BE2C (cell line): ENCODE measurements at regions not wholly inside any gene's neighbourhood (a gene's known extent, or its start where the extent isn't known, plus 50 kb on each side); places are given as distances from the start of the nearest gene placed in this dataset.

Source experiments
- DNase-seq: peaks from one replicate; pipeline ENCODE4 v3.0.0-alpha.2; 2020
- H3K27me3 ChIP-seq: fragments of 250-450 bp; sonication (Bioruptor Pico); 2 replicates; pipeline ENCODE4 v1.5.1; 2020; ENCODE audit warnings: mild to moderate bottlenecking
- H3K36me3 ChIP-seq: fragments of 250-450 bp; sonication (Bioruptor Pico); 2 replicates; pipeline ENCODE4 v1.5.1; 2020; ENCODE audit warnings: mild to moderate bottlenecking
- H3K4me1 ChIP-seq: fragments of 250-450 bp; sonication (Bioruptor Pico); 2 replicates; pipeline ENCODE4 v1.5.1; 2020
- H3K4me3 ChIP-seq: 2 replicates; pipeline ENCODE4 v1.5.1; 2011; ENCODE audit warnings: low read depth, low read length
- H3K9me3 ChIP-seq: fragments of 250-450 bp; sonication (Bioruptor Pico); 2 replicates; pipeline ENCODE4 v1.5.1; 2020
- CTCF ChIP-seq: IDR thresholded peaks from 2 replicates; pipeline ENCODE4 v1.5.1; 2012; ENCODE audit warnings: mild to moderate bottlenecking, low read depth, low read length

- TF ChIP-seq CTCF, result no peak
- no peaks in the 10 kb centered on the region for H3K27me3 ChIP-seq
- no peak overlapping the region for H3K4me3 ChIP-seq
- no peaks in the 10 kb centered on the region for H3K9me3 ChIP-seq
- DNase-seq, result no peak
- no peaks in the 10 kb centered on the region for H3K4me1 ChIP-seq
- no peaks in the 10 kb centered on the region for H3K36me3 ChIP-seq
Observed at GRCh38 chr6:86793649-86794048, 143.7 kb upstream of the HTR1E start.

DNA sequence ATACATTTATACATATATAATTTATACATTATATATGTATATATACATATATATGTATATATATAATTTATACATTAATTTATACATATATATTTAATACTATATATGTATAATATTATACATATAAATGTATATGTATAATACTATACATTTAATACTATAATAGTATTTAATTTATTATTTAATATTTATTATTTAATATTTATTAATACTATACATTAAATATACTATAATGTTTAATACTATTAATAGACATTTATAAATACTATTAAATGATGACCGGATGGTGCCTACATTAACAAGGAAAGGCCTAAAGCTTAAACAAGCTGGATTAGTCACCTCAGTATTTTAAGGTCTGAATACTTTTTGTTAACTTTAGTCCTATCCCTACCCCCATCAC is 145.9 kb upstream of the HTR1E start:
- no peak for TF ChIP-seq CTCF
- H3K27me3 ChIP-seq, result no peaks in the 10 kb centered on the region
- no peak overlapping the region for H3K4me3 ChIP-seq
- no peaks in the 10 kb centered on the region for H3K36me3 ChIP-seq
- H3K4me1 ChIP-seq, result no peaks in the 10 kb centered on the region
- H3K9me3 ChIP-seq, result no peaks in the 10 kb centered on the region
- DNase-seq, result no peak

DNA sequence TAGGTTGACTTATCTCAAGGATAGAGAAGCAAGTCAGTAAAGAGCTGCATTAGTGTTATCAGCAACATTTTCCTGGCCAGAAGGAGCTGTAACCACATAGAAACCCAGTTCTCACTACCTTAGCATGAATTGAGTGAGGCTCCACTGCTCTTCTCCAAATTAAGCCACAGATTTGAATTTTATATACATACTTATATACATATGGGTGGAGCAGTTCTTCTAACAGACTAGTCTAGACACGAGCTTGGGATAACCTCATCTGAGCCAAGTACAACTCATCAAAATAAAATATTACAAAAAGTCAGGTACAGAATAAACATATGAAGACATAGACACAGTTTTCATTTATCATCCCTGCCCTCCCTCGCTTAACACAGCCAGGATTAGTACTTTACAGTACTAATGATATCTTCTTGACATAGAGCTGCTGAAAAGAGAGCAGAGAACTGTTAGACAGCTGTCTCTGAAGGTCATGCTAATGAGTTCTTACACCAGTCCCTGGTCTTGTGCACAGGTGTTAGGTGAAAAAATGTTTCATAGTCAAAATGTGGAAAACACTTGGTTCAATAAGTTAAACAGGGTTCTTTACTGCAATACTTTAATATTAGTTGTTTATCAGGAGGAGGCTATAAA is 147.4 kb upstream of the HTR1E start:
- no peak for DNase-seq
- H3K9me3 ChIP-seq, result no peaks in the 10 kb centered on the region
- TF ChIP-seq CTCF, result no peak
- H3K36me3 ChIP-seq, result no peaks in the 10 kb centered on the region
- H3K27me3 ChIP-seq, result no peaks in the 10 kb centered on the region
- no peak overlapping the region for H3K4me3 ChIP-seq
- no peaks in the 10 kb centered on the region for H3K4me1 ChIP-seq

- Histone ChIP-seq H3K27me3 (no peaks in the 10 kb centered on the region), H3K4me3 (no peak overlapping the region), H3K36me3 (no peaks in the 10 kb centered on the region), H3K9me3 (no peaks in the 10 kb centered on the region), H3K4me1 (no peaks in the 10 kb centered on the region; the same call in 1 of the 2 replicates)
- TF ChIP-seq CTCF, result no peak
- no peak for DNase-seq
Observed at GRCh38 chr6:86782328-86782727, 155.0 kb upstream of the HTR1E start.

DNA sequence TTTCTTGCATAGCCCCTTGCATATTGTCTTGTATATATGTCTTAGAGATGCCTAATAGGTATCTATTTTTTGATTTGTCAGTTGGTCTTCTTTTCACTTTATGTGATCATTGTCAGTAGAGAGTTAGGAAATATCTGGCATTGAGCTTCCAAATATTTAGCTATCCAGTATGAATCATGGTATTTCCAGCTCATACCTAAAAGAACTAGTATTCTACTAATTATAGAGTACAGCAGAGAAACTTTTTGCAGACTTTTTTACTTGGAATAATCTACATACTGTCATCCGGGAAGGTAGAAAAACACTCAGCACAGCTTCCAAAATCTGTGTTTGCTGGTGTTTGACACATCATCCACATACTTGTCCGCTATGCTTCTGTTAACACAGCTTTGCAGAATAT is 156.4 kb upstream of the HTR1E start:
- TF ChIP-seq CTCF, result no peak
- H3K36me3 ChIP-seq, result no peaks in the 10 kb centered on the region
- no peaks in the 10 kb centered on the region for H3K27me3 ChIP-seq
- no peak for DNase-seq
- H3K4me3 ChIP-seq, result no peak overlapping the region
- no peaks in the 10 kb centered on the region; the same call in 1 of the 2 replicates for H3K4me1 ChIP-seq
- H3K9me3 ChIP-seq, result no peaks in the 10 kb centered on the region

GRCh38 chr6:86775893-86776292 is 161.4 kb upstream of the HTR1E start:
- Histone ChIP-seq H3K36me3 (no peaks in the 10 kb centered on the region), H3K9me3 (no peaks in the 10 kb centered on the region), H3K27me3 (no peaks in the 10 kb centered on the region), H3K4me3 (no peak overlapping the region), H3K4me1 (no peaks in the 10 kb centered on the region; the same call in 1 of the 2 replicates)
- DNase-seq, result no peak
- TF ChIP-seq CTCF, result no peak
